Activated naive CD8-positive, alpha-beta T cell treated with anti-CD3 and anti-CD28 coated beads, Interleukin-2, amount 50 U/mL, for 24 hours (primary cell): ENCODE measurements at regions not wholly inside any gene's neighbourhood (a gene's known extent, or its start where the extent isn't known, plus 50 kb on each side); places are given as distances from the start of the nearest gene placed in this dataset.
"Not testable (repeated sequence)": the region's sequence is repeated elsewhere in the genome, so short reads cannot be mapped to it uniquely, and the experiment has no call there.

Experiments used
- ATAC-seq: fragments of 150-1000 bp; cut with Tn5 transposase; one replicate; pipeline ENCODE4 v1.10.0; 2021
- DNase-seq: peaks from one replicate; pipeline ENCODE4 v3.0.0; 2021
- H3K27ac Mint-ChIP-seq: one replicate; pipeline ENCODE4 v1.8.0; 2021; ENCODE audit warnings: mild to moderate bottlenecking, mixed read lengths
- H3K27me3 Mint-ChIP-seq: one replicate; pipeline ENCODE4 v1.8.0; 2021; ENCODE audit warnings: mixed read lengths
- H3K36me3 Mint-ChIP-seq: one replicate; pipeline ENCODE4 v1.8.0; 2021; ENCODE audit warnings: low read depth, mixed read lengths
- H3K4me1 Mint-ChIP-seq: one replicate; pipeline ENCODE4 v1.8.0; 2021; ENCODE audit warnings: mixed read lengths
- H3K4me3 Mint-ChIP-seq: one replicate; pipeline ENCODE4 v1.8.0; 2021; ENCODE audit warnings: mild to moderate bottlenecking, moderate library complexity, mixed read lengths
- H3K9me3 Mint-ChIP-seq: one replicate; pipeline ENCODE4 v1.8.0; 2021; ENCODE audit warnings: mixed read lengths

DNA sequence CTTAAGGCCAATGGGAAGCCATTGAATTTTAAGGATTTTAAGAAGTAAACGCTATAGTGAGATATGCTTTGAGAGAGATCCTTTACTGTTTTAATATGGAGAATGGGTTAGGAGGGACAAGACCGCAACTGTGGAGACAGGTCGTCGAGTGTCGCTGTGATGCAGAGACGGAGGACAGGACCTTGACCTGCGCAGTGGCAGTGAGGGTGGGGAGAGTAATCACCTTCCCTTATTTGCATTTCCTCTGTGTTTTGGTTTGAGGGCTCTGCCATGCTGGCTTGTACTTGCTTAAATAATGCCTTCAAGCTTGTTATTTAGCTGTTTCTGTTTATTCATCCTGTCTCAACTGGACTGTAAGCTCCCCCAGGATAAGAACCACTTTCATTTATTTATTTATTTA is 345.0 kb downstream of the FBXW7 start:
- no peak overlapping the region for H3K4me3 Mint-ChIP-seq
- H3K27ac Mint-ChIP-seq = no peak overlapping the region
- no peaks in the 10 kb centered on the region for H3K27me3 Mint-ChIP-seq
- ATAC-seq (no peak), DNase-seq (no peak)
- H3K4me1 Mint-ChIP-seq = peaks cover 6% of the 10 kb centered on the region
- peaks cover 7% of the 10 kb centered on the region for H3K9me3 Mint-ChIP-seq
- H3K36me3 Mint-ChIP-seq = no peaks in the 10 kb centered on the region

DNA sequence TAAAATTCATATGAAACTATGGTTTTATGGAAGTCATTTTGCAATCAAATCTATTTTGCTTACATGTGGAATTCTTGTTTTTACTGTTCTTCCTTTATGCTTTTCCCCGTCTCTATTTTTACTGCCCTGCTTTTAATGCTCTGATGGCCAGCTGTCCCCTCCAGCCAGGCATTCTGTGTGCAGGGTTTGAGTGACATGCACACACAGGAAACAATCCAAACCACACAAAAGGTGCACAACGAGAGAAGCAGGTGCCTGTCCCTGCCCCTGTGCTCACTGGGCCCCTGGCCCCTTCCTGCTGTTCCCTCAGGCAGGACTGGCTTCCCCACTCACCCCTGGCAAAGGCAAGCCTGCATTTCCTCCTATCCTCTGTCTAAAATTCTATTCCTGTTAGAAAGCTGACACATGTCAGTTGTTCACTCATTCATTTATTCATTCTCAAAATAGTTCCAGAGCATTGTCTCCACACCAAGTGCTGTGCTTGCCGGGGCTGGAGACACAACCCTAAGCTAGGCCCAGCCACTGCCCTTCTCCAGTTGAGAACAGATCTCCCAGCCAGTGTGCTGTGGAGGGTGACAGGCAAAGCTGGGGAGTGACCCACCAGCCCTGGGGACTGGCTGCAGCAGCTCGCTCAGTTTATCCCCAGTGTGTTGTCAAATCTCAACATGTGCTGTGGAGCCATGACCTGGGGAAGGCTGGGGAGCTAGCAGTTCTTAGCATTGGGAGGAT is 346.3 kb downstream of the FBXW7 start:
- H3K27me3 Mint-ChIP-seq = no peaks in the 10 kb centered on the region
- no peak overlapping the region for H3K4me3 Mint-ChIP-seq
- no peaks in the 10 kb centered on the region for H3K36me3 Mint-ChIP-seq
- no peak overlapping the region for H3K27ac Mint-ChIP-seq
- peaks cover 6% of the 10 kb centered on the region for H3K4me1 Mint-ChIP-seq
- DNase-seq = no peak
- ATAC-seq = no peak
- no peaks in the 10 kb centered on the region for H3K9me3 Mint-ChIP-seq

DNA sequence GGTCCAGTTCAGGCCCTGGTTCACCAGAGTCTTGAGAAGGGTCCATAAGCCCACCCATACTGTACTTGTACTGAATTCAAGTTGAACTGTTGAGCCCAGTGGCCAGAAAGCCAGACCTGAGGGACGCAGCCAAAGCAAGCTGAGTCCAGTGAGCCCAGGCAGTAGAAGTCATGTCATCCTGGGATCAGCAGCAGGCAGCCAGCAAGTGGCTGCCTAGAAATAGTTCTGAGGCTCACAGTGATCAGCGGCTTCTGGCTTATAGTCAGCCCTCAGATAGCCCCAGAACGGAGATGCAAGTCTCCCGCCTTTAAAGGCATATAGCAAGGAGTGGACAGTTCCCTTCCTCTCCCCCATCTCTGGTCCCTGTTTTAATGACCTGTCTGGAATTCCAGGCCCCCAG is 347.1 kb downstream of the FBXW7 start:
- Mint-ChIP-seq H3K36me3 (no peaks in the 10 kb centered on the region), H3K27ac (no peak overlapping the region), H3K4me3 (no peak overlapping the region), H3K9me3 (no peaks in the 10 kb centered on the region), H3K4me1 (peaks cover 9% of the 10 kb centered on the region), H3K27me3 (no peaks in the 10 kb centered on the region)
- ATAC-seq (no peak), DNase-seq (no peak)

DNA sequence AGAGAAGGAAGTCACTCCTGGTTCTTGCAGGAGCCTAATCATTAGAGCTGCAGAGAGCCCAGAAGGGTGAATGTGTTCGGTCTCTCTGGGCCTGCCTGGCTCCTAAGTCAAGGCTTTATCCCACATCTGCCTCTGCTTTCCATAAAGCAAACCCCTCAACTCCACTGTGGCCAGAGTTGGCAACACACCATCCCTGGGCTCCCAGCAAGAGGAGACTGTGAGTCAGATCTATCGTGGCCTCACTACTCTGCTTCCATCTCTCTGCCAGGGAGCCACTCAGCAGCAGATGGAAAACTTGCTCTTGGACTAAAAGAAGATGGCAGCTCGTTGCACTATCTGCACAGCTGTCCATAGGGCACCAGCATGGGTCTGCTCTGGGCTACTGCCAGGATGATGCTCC is 348.2 kb downstream of the FBXW7 start:
- H3K27ac Mint-ChIP-seq = no peak overlapping the region
- H3K4me1 Mint-ChIP-seq = peaks cover 16% of the 10 kb centered on the region
- no peak for ATAC-seq
- H3K27me3 Mint-ChIP-seq = no peaks in the 10 kb centered on the region
- H3K9me3 Mint-ChIP-seq = no peaks in the 10 kb centered on the region
- no peak for DNase-seq
- no peaks in the 10 kb centered on the region for H3K36me3 Mint-ChIP-seq
- no peak overlapping the region for H3K4me3 Mint-ChIP-seq

DNA sequence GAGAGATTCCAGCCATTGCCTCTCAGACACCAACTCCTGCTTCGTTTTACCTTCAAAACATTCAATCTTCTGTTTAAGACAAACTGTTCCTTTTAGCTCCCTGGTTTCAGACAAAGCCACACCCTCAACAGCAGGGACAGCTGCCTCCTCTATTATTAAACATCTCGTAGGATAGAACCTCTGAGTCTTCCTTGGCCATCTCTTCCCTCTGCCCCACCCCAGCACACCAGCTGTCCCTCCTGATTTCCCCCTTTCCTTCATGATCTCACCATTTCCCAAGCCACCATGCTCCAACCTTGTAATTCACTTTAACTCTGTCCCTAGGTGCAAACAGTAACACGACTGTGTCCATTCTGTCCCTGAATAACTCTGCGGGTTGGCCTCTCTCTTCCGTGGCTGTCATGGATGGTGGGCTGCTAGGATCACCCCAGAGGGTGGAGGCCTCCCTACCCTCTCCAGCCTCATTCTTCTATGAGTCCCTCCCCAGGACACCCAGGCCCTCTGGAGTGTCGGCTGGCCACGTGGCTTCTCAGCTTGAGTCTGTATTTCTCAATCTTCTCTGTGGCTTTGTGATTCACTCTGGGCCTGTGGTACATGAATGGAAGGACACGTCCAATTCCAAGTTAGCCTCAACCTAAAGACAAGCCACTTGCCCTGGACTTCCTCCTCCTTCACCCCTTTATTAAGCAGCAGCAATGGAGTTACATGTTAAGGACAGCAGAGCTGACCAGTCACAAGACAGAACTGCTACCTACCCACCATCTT is 349.9 kb downstream of the FBXW7 start:
- ATAC-seq = no peak
- Mint-ChIP-seq H3K4me1 (peaks cover 16% of the 10 kb centered on the region), H3K4me3 (no peak overlapping the region), H3K27me3 (no peaks in the 10 kb centered on the region), H3K36me3 (no peaks in the 10 kb centered on the region), H3K9me3 (no peaks in the 10 kb centered on the region), H3K27ac (no peak overlapping the region)
- DNase-seq = no peak

DNA sequence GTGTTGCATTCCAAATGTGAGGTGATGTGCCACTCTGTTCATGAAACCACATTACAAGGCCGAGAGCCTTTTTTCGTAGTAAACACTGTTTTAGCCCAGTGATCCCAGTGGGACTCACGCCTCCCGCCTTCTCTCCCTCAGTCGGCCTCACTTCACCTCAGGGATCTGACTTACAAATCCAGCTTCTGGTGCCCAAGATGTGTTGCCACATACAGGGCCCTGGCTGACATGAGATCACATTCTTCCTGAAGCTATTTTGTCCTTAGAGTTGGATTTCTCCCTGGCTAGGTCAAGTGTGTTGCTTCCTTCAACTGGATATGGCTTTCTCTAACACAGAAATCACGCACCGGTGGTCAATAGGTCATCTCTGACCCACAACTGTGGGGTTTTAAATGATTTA is 354.7 kb downstream of the FBXW7 start:
- Mint-ChIP-seq H3K4me3 (no peak overlapping the region), H3K4me1 (peaks cover 10% of the 10 kb centered on the region), H3K27me3 (no peaks in the 10 kb centered on the region), H3K27ac (no peak overlapping the region), H3K36me3 (no peaks in the 10 kb centered on the region), H3K9me3 (no peaks in the 10 kb centered on the region)
- ATAC-seq = no peak
- no peak for DNase-seq

DNA sequence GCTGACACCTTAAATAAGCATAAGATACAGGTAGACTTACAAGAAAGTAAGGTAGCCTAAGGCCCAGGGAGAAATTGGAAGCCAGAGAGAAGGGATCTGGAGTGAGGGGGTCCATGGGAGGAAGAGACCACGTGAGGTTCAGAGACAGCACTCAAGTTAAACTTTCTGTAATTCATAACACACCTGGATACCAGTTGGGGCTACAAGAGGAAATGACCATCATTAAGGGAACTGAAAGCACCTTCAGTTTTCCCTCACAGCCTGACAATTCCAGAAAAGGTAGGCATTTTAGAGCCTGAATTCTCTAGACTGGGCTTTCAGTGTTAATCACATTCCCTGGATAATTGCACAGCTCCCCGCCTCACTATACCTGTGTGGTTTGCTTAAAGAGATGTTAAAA is 355.5 kb downstream of the FBXW7 start:
- ATAC-seq (no peak), DNase-seq (no peak)
- Mint-ChIP-seq H3K4me3 (no peak overlapping the region), H3K4me1 (peaks cover 10% of the 10 kb centered on the region), H3K27me3 (no peaks in the 10 kb centered on the region), H3K27ac (no peak overlapping the region), H3K9me3 (no peaks in the 10 kb centered on the region), H3K36me3 (no peaks in the 10 kb centered on the region)

DNA sequence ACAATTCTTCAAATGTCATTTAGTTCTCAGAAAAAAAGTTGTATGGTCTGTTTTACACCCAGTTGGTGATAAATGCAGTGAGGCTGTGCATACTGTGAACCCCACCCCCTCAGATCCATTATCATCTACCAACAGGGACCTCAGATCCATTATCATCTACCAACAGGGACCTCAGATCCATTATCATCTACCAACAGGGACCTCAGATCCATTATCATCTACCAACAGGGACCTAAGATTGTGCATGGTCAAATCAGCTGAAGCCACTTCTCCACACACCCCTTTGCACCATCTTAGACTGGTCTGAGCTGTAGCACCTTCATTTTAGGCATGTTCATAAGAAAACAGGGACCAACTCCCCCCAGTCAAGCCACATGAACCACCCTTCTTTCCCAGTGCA is 358.4 kb downstream of the FBXW7 start:
- not testable (repeated sequence) for DNase-seq, H3K27me3 Mint-ChIP-seq, H3K27ac Mint-ChIP-seq, H3K9me3 Mint-ChIP-seq, H3K4me1 Mint-ChIP-seq, ATAC-seq, H3K4me3 Mint-ChIP-seq, H3K36me3 Mint-ChIP-seq

DNA sequence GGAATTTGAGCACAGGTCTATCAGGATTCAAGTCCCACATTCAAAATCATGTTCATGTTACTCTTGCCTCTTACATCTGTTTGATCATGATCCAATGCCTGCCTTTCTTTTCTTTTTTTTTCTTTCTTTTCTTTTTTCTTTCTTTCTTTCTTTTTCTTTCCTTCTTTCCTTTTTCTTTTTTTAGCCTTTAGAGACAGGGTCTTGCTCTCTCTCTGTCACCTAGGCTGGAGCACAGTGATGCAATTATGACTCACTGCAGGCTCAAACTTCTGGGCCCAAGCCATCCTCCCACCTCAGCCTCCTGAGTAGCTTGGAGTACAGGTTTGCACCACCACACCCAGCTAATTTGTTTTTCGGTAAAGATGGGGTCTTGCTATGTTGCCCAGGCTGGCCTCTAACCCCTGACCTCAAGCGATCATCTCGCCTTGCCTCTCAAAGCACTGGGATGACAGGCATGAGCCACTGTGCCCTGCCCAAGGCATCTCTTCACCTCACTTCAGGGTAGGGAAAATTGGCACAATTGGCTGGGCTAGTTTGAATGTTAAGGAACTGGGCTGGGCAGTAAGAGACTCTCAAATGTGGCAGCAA is 359.2 kb downstream of the FBXW7 start:
- Mint-ChIP-seq H3K4me1 (no peaks in the 10 kb centered on the region), H3K4me3 (no peak overlapping the region), H3K9me3 (no peaks in the 10 kb centered on the region), H3K27me3 (no peaks in the 10 kb centered on the region), H3K36me3 (no peaks in the 10 kb centered on the region), H3K27ac (no peak overlapping the region)
- no peak for ATAC-seq
- DNase-seq = no peak

DNA sequence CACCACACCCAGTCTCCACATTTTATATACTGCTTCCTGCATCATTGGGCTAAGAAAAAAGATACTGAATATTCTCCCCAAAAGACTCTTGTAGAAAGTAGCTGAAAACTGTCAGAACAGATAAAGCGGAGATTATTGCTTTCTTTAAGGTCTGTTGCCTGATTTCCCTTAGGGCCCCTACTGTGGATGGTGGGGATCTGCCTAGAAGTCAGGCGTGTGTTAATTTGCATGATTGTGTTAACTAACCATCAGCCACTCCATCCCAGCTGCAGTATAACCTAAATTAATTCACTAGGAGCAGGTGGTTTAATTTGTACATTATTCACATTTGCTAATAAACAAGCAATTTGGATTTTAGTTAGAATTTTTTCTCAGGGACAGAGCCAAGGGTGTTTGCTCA is 360.3 kb downstream of the FBXW7 start:
- H3K4me1 Mint-ChIP-seq = no peaks in the 10 kb centered on the region
- H3K27ac Mint-ChIP-seq = no peak overlapping the region
- no peaks in the 10 kb centered on the region for H3K36me3 Mint-ChIP-seq
- H3K9me3 Mint-ChIP-seq = no peaks in the 10 kb centered on the region
- ATAC-seq = no peak
- H3K27me3 Mint-ChIP-seq = no peaks in the 10 kb centered on the region
- no peak overlapping the region for H3K4me3 Mint-ChIP-seq
- DNase-seq = no peak

DNA sequence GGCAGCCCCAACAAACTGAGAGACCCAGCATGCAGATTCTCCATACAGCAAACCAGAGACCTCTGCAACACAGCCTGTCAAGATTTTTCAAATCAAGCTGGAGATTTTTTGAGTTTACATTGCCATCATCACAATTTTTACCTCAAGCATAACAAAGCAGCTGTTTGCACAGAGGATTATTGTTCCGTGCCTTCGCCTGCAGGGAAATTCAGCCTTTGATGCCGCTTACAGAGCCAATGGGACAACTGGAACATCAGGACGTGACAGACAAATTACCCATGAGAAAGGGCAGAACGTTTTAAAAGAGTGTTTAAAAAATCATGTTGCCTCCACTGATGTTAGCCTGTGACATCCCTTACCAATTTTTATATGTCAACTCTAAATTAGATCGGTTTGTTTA is 363.7 kb downstream of the FBXW7 start:
- H3K36me3 Mint-ChIP-seq = no peaks in the 10 kb centered on the region
- H3K9me3 Mint-ChIP-seq = no peaks in the 10 kb centered on the region

DNA sequence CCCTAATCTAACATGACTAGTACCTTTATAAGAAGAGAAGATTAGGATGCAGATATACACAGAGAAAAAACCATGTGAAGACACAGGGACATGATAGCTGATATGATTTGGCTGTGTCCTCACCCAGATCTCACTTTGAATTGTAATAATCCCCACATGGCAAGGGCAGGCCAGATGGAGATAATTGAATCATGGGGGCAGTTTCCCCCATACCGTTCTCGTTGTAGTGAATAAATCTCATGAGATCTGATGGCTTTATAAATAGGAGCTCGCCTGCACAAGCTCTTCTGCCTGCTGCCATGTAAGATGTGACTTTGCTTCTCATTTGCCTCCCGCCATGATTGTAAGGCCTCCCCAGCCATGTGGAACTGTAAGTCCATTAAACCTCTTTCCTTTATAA is 364.3 kb downstream of the FBXW7 start:
- Mint-ChIP-seq H3K36me3 (no peaks in the 10 kb centered on the region), H3K4me1 (no peaks in the 10 kb centered on the region), H3K9me3 (no peaks in the 10 kb centered on the region), H3K4me3 (no peak overlapping the region), H3K27ac (no peak overlapping the region), H3K27me3 (no peaks in the 10 kb centered on the region)
- ATAC-seq = no peak
- DNase-seq = no peak

More for the DNA sequence above, 363.7 kb downstream of the FBXW7 start:
- Mint-ChIP-seq H3K4me3 (no peak overlapping the region), H3K27me3 (no peaks in the 10 kb centered on the region), H3K27ac (no peak overlapping the region), H3K4me1 (no peaks in the 10 kb centered on the region)
- DNase-seq = no peak
- no peak for ATAC-seq

DNA sequence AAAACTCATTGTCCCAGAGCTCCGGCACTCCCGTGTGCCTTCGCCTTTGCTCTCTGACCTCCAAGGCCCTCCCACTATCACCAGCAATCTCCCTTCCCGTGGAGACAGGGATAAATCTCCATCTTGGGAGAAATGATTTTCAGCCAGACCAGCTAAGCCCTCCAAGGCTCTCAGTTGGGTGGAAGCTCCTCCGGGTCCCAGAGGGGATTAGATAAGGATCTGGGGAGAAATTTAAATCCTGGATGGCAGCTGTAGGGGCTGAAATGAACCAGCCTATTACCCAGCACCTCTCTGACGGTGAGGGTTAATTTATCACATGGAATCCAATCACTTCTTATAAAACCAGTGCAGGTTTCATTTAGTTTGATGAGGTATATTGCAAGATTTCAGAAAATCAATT is 366.2 kb downstream of the FBXW7 start:
- Mint-ChIP-seq H3K36me3 (no peaks in the 10 kb centered on the region), H3K9me3 (no peaks in the 10 kb centered on the region), H3K4me3 (no peak overlapping the region), H3K4me1 (no peaks in the 10 kb centered on the region), H3K27me3 (no peaks in the 10 kb centered on the region), H3K27ac (no peak overlapping the region)
- no peak for DNase-seq
- no peak for ATAC-seq

DNA sequence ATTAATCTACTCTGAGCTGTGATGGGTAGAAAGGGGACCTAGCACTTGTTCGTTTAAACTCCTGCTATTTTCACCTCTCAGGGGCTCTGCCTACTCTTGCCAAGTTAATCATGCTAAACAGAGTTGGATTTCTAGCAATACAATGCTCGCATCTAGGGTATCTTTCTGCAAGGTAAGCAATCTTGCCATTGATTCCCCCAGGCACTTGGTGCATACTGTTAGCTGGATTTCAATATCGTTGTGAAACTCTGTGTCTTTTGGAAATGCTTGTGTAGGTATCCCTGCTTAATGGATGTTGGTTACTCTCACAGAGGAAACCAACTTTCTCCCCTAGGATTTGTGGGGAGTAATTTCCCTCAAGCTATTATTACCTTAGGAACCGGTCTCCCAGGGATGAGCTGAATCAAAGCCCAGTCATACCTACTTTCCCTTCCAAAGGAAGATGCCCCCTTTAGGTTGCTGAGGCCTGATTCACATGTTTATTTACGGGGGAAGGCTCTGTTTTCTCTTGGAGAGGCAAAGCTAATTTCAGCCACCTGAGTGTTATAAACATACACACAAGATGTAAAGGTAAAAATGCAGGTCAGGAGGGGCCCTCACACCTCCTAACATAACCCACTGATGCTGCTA is 366.8 kb downstream of the FBXW7 start:
- Mint-ChIP-seq H3K9me3 (no peaks in the 10 kb centered on the region), H3K27ac (no peak overlapping the region), H3K4me3 (no peak overlapping the region), H3K4me1 (no peaks in the 10 kb centered on the region), H3K36me3 (no peaks in the 10 kb centered on the region), H3K27me3 (no peaks in the 10 kb centered on the region)
- no peak for ATAC-seq
- DNase-seq = no peak

DNA sequence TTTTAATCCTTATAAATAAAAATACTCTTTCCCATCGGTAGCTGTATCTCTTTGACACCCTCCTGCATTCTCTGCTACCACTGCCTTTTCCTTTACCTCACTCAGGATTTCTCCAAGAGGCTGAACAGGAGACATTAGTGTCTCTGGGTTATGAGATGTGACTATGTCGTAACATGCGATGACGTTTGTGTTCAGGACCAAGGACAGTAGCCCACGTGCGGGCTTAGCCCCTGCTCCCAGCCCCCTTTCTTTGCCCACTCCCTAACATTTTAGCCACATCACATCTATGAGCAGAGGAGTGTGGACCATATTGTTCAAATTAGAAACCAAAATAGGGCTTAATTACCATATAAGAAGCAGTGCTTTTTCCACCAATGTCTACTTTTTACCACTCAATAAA is 369.3 kb downstream of the FBXW7 start:
- DNase-seq = no peak
- H3K4me1 Mint-ChIP-seq = no peaks in the 10 kb centered on the region
- H3K9me3 Mint-ChIP-seq = no peaks in the 10 kb centered on the region
- no peaks in the 10 kb centered on the region for H3K27me3 Mint-ChIP-seq
- H3K4me3 Mint-ChIP-seq = no peak overlapping the region
- no peak for ATAC-seq
- H3K36me3 Mint-ChIP-seq = no peaks in the 10 kb centered on the region
- no peak overlapping the region for H3K27ac Mint-ChIP-seq
